NB4 (cell line): ENCODE measurements at regions not wholly inside any gene's neighbourhood (a gene's known extent, or its start where the extent isn't known, plus 50 kb on each side); places are given as distances from the start of the nearest gene placed in this dataset.

Experiments
- DNase-seq: peaks from one replicate; pipeline ENCODE4 v3.0.0; 2010; ENCODE audit warnings: low read depth
- H3K4me3 ChIP-seq: one replicate; pipeline ENCODE4 v1.5.1; 2011; ENCODE audit warnings: mild to moderate bottlenecking, low read depth, low read length, moderate library complexity
- MYC ChIP-seq: IDR thresholded peaks from 2 replicates; pipeline ENCODE4 v1.6.1; 2011; ENCODE audit warnings: low read depth, low read length
- POLR2A ChIP-seq: IDR thresholded peaks from 2 replicates; pipeline ENCODE4 v1.6.1; 2011; ENCODE audit warnings: mild to moderate bottlenecking; ENCODE audit not compliant: insufficient read length; ENCODE audit errors: extremely low read depth
- TF ChIP-seq, protein P1 (sequence below): IDR thresholded peaks from 2 replicates; pipeline ENCODE4 v1.6.1; 2011; ENCODE audit warnings: low read depth, low read length
- TF ChIP-seq, protein P2 (sequence below): IDR thresholded peaks from one replicate; pipeline ENCODE4 v1.5.1; 2012; ENCODE audit warnings: low read depth, low read length

DNA sequence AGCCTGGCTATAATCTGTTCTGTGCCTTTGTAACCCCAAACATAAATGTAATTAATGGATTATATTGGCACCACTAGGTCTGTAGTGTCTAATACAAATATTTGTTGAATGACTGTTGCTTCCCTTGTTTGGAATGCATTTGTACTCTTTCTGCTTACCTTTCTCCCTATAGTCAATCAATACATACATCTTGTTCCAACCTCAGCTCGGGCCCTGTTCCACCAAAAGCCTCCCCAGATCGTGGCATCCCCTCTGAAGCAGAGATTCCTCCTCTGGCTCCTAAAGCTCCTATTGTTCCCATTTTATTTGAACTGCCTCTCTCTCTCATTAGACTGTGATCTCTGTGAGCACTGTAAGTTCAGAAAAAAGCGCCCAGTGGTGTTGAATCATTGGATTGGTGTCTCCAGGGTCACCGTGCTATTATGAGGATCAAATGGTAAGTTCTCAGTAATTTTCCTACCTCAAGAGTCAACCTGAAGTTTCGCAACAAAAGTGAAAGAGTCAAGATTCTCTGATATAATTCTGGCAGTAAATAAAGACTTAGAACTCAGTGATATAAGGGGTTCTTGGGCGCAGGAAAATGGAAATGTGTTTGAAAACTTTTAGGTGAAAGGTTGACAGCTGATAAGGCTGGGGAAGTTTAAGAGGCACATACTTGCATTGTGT, 151.5 kb downstream of the KLF5 start:
- no peak for DNase-seq
- TF ChIP-seq MYC (no peak), POLR2A (no peak)
- TF ChIP-seq, protein P1, sequence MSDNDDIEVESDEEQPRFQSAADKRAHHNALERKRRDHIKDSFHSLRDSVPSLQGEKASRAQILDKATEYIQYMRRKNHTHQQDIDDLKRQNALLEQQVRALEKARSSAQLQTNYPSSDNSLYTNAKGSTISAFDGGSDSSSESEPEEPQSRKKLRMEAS, result no peak
- TF ChIP-seq, protein P2, sequence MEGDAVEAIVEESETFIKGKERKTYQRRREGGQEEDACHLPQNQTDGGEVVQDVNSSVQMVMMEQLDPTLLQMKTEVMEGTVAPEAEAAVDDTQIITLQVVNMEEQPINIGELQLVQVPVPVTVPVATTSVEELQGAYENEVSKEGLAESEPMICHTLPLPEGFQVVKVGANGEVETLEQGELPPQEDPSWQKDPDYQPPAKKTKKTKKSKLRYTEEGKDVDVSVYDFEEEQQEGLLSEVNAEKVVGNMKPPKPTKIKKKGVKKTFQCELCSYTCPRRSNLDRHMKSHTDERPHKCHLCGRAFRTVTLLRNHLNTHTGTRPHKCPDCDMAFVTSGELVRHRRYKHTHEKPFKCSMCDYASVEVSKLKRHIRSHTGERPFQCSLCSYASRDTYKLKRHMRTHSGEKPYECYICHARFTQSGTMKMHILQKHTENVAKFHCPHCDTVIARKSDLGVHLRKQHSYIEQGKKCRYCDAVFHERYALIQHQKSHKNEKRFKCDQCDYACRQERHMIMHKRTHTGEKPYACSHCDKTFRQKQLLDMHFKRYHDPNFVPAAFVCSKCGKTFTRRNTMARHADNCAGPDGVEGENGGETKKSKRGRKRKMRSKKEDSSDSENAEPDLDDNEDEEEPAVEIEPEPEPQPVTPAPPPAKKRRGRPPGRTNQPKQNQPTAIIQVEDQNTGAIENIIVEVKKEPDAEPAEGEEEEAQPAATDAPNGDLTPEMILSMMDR, result no peak
- H3K4me3 ChIP-seq, result no peak overlapping the region

DNA sequence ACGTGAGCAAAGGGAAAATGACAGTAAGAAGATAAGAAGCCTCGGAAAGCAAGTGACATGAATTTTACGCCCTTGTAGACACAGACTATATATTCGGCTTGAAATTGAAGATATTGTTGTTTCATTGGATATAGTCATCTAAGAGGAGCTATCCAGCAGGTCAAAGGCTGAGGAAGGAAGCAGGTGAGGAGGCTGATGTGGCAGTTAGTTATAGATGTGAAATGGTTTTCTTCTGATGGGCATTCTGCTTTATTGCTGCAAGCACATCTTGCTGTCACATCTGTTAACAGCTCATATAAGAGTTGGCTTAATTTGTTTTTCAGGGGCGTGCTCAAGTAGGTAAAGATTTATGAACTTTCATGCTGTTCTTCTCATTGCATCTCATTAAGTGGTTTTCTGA, 146.1 kb downstream of the KLF5 start:
- TF ChIP-seq POLR2A, result no peak
- no peak for TF ChIP-seq MYC
- TF ChIP-seq, protein P1, result no peak
- TF ChIP-seq, protein P2, result no peak
- no peak for DNase-seq
- no peak overlapping the region for H3K4me3 ChIP-seq

DNA sequence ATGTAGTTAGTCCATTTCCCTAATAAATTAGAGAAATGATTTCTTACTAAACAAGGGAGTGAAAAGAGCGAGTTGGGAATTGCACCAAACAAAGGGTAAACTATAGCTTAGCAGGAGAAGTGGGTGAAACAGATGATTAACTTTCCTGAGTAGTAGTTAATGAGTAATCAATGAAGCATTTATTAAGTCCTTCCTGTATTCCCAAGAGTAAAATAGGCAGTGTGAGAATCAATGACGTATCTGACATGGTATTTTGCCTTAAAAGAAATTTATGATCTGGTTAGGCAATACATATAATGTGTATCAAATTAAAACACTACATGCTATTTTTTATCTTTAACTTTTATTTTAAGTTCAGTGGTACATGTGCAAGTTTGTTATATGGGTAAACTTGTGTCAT, 142.8 kb downstream of the KLF5 start:
- DNase-seq, result no peak
- TF ChIP-seq POLR2A, result no peak
- TF ChIP-seq, protein P1, result no peak
- no peak for TF ChIP-seq MYC
- TF ChIP-seq, protein P2, result no peak
- H3K4me3 ChIP-seq, result no peak overlapping the region

DNA sequence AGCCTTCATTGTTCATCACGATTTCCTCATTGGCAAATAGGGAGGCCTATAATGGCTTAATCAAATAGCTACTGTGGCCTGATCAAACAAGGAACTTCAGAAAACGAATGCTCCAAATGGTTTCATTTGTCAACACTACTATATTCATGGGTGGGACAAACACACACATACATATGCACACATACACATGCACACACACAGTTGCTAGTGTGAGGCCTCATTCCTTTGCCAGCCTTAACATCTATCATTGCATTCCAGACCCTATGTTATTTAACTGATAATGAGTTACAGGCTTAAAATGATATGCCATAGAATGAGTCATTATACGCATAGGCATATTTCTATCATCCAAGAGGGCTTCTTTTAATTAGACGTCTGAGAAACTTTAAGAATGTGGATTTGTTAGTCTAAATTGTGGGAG, 140.2 kb downstream of the KLF5 start:
- DNase-seq, result no peak
- H3K4me3 ChIP-seq, result no peak overlapping the region
- TF ChIP-seq, protein P1, result no peak
- TF ChIP-seq MYC (no peak), POLR2A (no peak)
- TF ChIP-seq, protein P2, result no peak

DNA sequence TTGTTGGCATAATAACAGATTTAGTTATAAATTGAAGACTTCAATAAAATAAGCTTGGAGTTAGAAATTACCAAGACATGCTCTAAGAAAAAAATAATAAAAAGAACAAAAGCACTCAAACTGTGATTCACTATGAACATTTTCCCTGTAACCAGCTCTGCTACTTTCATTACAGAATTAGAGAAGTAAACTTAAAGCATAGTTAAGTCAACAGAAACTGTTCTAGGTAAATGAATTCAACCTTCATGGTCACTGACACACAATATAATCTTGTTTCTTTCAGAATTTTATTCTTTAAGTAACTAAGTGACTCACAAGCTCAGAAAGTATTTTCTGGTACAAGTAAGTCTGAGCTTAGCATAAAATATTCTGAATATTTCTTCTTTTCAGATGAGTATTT, 136.3 kb downstream of the KLF5 start:
- DNase-seq, result no peak
- H3K4me3 ChIP-seq, result no peak overlapping the region
- TF ChIP-seq POLR2A (no peak), MYC (no peak)
- TF ChIP-seq, protein P2, result no peak
- TF ChIP-seq, protein P1, result no peak

DNA sequence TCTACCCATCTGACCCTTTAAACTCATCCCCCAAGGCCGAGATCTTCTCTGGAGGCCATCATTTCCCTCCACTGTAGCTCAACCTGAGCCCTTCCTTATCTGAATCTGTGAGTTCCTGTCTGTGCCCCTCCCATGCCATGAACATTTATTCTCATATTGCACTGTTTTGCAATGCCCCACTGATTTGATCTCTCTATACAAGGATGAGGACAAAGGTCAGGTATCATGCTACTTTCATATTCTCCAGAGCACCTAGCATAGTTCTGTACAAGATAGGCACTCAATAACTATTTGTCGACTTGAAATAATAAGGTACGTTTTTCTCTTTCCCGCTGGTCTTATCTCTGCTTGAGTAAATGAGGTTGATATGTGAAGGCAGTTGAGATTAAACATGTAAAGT, 135.5 kb downstream of the KLF5 start:
- no peak for DNase-seq
- TF ChIP-seq MYC (no peak), POLR2A (no peak)
- TF ChIP-seq, protein P2, result no peak
- TF ChIP-seq, protein P1, result no peak
- H3K4me3 ChIP-seq, result no peak overlapping the region
